T-helper 1 cell (primary cell): ENCODE measurements at regions not wholly inside any gene's neighbourhood (a gene's known extent, or its start where the extent isn't known, plus 50 kb on each side); places are given as distances from the start of the nearest gene placed in this dataset.
"Not testable (repeated sequence)": the region's sequence is repeated elsewhere in the genome, so short reads cannot be mapped to it uniquely, and the experiment has no call there.

Experiments used
- DNase-seq, 5 donors: peaks; one replicate each; pipeline ENCODE4 v3.0.0-alpha.2; 2012 to 2020

DNA sequence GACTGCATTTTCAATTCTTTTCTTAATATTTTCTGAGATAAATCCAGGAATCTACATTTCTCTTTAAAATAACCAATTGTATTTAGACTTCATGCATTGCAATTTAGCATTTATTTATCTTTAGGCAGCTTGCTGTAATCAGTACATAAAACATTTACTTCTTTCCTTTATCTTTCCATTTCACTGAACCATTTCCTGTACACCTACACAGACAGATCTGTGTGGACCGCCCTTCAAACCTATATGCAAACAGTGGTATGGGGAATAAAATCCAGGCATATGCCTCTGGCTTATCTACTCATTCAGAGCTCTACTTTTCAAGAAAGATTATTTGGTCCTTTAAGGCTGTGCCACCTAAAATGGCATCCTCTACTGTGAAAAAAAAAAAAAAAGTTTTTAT, 640.0 kb downstream of the MAT2B start:
- DNase-seq: no peak

DNA sequence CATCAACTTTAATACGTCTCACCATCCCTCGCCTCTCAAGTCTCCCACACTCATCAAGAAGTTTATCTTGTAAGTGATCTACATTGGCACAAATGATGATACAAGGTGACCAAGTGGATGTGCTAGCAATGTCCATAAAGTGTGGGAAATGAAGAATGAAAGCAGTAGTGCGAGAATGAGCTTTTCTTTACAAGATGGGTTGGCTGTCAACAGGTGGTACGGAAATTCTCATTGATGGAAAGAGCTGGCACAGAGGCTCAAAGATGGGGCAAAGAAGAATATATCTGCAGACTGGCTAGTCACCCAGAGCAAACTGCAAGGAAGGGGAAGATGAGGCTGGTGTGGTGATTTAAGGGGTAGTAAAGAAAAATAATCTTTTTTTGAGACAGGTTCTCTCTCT, 640.8 kb downstream of the MAT2B start:
- no peak for DNase-seq

DNA sequence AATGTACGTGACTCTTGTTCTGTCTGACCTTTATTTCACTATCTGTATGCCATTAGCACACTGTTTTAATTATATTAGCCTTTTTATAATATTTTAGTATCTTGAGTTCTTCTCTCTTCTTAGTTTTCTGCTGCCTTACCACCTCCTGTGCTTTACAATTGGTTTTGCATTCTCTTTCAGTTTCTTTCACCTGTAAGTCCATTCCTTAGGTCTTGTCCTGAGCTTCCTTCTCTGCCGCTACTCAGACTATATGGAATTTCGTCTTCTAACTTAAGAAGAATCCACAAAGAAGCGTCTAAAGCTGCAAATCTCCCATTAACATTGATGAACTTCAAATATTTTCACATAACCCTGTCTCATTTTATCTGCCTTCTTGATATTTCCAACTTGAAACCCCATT, 642.9 kb downstream of the MAT2B start:
- no peak for DNase-seq

DNA sequence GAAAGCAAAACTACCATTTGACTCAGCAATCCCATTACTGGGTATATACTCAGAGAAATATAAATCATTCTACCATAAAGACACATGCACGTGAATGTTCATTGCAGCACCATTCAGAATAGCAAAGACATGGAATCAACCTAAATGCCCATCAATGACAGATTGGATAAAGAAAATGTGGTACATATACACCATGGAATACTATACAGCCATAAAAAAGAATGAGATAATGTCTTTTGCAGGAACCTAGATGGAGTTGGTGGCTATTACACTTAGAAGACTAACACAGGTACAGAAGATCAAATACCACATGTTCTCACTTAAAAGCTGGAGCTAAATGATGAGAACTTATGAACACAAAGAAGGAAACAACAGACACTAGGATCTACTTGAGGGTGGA, 647.1 kb downstream of the MAT2B start:
- not testable (repeated sequence) for DNase-seq

DNA sequence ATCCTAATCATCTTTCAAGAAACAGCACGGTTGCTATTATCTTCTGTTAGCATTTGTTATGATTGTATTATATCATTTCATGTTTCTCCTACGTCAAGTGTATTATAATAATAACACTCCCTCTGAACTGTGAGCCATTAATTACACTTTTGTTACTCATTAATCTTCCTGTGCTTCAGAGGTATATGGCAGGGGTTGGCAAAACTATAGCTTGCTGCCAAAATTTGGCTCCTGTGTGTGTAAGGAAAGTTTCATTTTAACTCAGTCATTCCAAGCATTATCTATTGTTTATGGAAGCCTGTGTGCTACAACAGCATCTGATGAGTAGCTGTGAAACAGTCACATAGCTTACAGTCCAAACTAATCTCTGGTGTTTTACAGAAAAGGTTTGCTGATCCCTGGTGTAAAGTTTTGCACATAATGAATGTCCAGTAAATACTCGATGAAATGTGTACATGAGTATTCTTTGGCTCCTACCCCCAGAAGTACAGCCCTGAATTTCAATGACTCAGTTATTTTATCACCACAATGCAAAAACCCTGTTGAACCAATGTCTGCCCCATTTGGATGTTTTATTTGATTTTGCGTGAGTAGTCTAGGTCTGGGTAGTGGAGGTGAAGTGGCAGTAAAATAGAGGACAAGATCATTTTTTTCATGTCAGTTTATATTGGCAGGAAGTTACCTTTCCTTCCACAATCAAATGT, 648.2 kb downstream of the MAT2B start:
- no peak for DNase-seq

DNA sequence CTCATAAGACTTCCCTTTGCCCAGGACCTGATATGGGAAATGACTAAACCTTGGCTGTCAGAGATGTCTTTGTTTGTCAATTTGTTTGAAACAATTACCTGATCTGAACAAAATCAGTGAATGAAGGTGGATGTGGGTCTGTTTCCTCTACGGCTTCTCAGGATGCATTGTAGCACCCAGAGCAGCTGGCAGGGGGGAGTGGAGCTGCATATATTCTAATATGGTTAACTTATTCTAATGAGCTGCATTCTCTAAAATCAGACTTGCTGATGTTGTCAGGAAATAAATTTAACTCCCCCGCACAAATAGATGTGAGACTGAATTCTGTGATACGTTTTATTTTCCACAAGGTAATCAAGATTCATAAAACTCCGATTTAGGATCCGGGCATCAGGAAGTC, 665.4 kb downstream of the MAT2B start:
- DNase-seq: no peak

DNA sequence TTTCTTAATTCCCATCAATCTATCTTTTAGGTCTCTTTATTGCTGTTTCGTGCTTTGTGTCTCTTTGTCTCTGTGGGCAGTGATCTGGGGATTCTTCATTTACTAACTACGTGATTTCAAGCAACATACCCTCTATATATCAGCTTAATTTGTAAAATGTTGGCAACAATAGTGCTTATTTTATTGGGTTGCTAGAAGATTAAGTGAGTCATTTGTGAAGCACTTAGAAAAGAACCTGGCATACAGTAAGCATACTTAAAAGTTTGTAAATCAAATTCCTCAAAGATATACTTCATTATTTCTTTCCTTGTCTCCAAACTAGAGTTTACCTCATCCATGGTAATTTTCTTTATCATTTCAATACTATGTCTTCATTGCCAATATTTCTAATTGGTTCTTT, 669.7 kb downstream of the MAT2B start:
- DNase-seq: no peak

DNA sequence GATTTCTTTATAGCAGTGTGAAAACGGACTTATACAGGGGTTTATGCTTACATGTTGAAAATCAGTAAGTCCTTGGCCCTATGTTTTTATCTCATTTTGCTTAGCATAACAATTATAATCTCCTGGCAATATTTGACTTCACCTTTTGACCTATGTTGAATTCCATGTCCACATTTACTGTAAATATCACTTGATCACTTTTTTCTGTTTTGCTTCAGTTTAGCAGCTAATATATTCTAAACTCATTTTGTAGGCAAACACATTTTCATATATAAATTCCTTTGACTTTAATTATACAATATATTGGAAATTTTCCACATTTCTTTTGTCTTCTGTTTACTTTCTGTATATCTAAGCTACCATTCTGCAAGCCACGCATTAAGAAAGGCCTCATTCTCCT, 674.0 kb downstream of the MAT2B start:
- DNase-seq: no peak

DNA sequence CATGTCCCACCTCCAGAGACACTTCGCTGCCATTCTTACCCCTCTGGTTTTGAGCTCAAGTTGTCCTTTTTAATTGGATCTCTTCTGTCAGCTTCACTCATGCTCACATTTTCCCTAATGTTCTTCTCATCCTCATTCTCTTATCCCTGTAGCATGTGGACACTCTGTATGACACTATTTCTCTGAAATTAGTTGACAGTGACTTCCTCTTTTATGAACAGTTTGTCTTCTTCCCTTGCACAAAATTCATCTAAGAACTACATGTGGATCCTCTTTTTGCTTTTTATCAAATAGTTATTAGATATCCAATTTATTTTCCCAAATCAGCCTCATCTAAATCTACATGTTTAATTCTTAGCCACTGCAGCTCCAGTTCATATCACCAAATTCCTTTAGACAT, 676.2 kb downstream of the MAT2B start:
- DNase-seq: no peak

DNA sequence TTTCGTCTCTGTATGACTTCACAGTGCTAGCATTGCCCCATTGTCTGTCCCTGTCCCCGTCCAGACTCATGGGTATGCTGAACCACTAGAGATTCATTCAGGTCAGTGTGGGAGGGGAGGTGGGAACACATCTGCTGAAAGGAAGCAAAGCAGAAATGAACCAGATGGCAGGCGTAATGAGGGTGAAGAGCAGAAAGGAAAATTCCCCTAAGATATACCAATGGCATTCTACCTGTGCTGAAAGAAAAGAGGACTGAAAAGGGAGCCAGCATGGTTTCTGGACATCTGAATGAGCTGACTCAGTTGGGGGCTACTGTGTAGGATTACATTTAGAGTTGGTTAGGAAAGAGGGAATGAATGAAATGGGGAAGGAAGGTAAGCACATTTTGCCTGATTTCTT, 678.7 kb downstream of the MAT2B start:
- DNase-seq: no peak

DNA sequence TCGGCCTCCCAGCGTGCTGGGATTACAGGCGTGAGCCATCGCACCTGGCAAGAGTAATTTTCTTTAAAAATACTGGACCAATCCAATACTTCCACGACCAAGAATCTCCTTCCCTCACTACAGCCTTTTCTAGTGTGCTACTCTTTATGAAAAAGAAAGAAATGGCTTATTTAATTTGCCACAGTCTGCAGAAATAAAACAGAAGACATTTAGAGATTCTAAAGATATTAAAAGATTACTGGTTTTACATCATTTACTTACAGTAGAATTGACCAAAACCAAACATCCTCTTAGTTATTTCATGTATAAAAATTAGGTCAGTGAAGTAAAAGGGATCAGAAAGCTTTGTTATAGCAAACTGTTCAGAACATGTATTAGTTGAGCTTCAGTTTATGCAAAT, 679.6 kb downstream of the MAT2B start:
- no peak for DNase-seq

DNA sequence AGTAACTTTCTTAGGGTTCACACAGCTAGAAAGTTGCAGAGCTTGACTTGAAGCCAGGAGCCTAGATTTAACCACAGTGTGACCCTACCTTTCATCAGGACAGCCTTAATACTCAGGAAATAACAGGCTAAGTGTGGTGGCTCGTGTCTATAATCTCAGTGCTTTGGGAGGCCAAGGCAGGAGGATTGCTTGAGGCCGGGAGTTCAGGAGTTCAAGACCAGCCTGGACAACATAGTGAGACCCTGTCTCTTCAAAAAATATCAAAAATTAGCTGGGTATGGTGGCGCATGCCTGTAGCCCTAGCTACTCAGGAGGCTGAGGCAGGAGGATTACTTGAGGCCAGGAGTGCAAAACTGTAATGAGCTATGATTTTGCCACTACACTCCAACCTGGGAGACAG, 681.1 kb downstream of the MAT2B start:
- no peak for DNase-seq

DNA sequence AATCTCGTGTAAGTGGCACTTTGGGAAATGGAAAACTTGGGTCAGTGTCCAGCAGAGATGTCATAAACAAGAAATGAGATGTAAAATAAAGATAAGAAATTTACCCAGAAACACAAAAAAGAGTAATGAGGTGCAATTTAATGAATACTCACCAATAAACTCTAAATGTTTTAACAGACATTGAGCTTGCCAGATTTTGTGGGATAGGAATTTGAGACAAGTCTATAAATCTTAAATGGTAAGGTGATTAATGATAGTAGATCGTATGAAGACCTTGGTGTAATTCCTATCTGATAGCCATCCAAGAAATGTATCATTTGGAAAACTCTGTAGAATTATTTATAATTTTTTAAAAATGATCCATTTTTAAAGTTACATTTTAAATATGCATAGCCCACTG, 682.4 kb downstream of the MAT2B start:
- DNase-seq: no peak

DNA sequence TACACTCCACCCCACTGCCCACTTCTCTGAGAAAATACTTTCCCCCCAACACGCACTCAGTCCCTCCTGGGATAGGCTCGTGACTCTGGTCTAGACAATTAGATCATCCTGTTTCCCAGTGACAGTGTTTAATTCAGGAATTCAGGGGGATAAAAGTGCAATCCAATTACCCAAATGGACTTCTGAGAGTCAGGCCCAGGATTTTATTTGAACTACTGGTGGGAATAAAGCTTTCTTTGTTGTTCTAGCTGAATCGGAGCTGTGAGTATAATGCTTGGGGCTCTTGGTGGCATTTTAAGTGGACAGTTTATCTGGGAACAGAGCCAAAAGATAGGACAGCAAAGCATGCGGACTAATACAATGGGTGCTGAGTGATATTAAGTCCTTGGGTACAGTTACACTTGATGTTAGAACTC, 683.3 kb downstream of the MAT2B start:
- DNase-seq: no peak

DNA sequence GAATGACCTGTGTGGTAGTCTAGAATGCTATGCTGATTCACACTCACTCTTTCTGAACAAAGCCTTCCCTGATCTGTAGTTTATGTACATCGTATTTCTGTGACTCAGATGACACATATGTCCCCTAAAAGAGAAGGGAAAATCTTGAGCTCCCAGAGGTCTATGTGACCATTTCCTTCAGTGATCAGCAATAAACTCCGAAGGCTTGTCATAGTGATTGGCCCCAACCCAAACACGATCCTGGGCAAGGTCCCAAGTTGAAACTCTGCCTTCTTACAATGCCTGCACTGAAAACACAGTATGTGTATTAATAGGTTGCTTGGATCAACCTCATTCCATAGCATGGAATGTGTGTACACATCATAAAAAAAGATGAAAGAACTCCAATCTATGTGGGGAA, 685.8 kb downstream of the MAT2B start:
- DNase-seq: no peak

DNA sequence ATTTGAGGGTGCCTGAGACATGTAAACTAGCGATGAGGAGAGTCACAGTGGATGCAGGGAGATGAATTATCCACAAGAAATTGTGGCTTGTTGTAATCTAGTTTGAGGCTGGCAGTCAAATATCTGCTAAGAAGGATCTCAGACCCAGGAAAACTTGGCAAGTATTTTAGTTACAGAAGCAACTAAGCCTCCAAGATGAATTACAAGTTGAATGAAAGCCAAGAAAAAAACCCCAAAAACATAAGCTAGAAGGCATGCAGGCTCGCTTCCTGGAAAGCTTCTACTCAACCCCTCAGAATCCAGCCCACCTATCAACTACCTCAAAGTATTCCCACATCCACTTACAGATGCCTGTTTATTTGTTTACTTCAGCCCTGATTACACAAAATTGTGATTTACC, 696.9 kb downstream of the MAT2B start:
- no peak for DNase-seq

DNA sequence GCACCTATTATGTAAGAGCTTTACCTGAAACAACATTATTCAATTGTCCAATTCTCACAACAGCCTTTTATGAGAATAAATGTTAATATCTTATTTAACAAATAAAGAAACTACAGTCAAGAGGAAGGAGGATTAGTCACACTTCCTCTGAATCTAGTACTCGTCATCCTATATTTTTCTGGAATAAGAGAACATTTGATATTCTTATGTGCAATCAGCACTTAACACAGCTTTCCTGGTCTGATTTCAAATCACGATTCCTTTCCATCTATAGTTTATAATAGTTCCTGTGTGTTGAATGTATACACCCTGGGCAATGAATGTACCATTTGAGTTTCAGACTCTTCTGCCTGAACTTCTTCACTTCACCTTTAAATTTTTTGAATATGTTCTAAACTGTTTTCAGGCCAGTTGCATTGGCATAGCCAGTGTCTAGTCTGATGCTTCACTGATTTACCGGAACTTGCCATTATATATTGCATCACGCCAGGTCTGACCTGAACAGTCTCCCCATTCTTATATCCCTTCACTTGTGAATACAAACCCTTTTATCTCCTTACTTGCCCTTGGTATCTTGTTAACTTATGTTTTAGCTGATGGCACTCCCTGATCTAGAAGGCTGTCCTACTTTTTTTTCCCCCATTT, 698.3 kb downstream of the MAT2B start:
- no peak for DNase-seq

DNA sequence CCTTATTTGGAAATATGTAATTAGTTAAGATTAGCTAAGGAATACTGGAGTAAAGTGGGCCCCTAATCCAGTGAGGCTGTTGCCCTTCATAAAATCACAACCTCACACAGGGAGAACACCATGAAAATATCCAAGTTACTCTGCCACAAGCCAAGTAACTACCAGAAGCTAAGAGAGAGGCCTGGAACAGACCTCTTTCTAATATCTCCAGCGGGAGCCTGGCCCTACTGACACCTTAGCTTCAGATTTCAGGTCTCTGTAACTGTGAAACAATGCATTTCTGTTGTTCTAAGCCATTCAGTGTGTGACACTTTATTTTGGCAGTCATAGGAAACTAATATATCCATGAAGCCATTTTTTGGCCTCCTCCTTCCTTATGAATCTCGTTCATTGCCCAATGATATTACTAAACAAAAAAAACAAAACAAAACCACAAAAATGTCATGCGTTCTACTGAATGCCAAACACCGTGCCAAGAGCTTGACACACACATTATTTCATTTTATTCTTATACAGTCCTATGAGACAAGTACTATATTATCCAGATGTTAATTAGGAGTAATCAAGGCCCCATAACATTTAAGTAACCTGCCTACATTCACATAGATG, 699.0 kb downstream of the MAT2B start:
- DNase-seq: no peak

DNA sequence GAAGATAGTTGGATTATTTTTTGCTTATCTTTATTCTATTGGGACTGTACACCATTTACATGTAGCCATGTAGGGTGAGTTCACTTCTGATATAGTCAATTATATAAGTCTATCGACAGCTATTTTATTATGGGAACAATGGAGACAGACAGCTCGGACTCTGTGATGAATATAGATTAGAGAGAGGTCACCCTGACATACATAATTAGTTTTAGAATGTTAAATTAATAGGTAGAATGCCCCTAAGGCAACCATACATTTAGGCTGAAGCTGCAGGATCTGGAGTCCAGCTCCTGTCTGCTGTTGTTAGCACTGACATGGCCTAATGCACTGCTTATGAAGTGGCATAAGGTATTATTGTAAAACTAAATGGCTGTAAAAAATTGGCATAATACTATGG, 700.8 kb downstream of the MAT2B start:
- DNase-seq: no peak

DNA sequence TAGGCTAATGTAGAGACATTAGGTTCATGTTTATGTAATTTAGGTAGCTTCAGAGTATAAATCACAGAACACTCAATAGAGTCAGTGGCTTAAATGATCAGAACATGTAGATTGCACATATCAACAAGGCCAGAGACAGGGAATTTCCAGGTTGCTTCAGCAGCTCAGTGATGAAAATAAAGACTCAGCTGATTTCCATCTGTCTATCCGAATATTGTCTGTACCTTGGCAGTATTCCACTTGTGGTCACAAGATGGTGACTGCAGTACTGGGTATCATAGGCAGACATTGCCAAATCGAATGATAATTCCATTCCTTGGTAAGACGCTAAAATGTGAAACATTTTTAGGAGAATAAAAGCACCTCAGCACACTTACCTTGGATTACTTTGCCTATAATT, 702.2 kb downstream of the MAT2B start:
- no peak for DNase-seq

DNA sequence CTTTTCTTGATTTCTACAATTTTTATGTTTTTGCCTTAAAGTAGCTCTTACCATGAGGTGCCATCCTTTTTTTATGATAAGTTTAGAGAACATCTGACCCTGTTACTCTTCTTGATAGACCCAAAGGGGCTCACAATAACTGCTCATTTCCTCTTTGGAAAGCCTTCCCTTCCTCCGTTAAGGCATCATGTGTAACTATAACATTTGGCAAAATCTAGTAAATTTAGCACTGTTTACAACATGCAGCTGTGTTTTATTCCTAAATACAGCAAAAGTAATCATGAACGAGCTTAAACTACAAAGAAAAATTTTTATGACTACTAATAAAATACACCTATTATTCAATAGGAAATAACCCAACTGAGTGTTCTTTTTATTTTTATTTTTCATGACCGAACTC, 705.1 kb downstream of the MAT2B start:
- DNase-seq: no peak

DNA sequence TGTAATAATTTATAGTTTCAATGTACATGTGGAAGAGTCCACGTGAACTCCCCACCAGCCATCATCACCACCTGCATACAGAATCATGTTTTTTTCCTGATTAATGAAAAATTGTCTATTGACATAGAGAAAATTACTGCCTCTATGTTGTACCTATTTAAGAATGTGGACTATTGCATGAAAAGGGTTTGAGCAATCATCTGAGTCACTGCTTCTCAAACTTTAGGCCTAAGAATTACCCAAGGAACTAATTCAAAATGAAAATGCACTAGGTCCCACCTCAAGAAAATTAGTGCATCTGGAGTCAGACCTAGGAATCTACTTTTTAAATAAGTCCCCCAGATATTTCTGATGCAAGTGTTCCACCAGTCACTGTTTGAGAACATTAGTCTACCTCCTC, 709.3 kb downstream of the MAT2B start:
- DNase-seq: no peak

DNA sequence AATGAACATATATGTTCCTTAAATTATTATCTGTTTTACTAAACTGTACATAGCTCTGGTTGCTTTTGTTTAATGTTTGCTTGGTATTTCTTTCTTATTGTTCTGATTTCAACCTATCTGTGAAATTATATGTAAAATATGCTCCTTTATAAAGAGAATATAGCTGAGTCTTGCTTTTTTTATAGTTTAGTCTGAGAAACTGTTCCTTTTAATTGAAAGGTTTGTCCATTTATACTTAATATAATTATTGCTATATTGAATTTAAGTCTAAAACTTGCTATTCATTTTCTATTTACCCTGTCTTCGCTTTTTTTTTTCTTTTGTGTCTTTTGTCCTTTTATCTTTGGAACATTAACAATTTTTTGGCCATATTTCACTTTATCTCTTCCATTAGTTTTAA, 712.0 kb downstream of the MAT2B start:
- no peak for DNase-seq

DNA sequence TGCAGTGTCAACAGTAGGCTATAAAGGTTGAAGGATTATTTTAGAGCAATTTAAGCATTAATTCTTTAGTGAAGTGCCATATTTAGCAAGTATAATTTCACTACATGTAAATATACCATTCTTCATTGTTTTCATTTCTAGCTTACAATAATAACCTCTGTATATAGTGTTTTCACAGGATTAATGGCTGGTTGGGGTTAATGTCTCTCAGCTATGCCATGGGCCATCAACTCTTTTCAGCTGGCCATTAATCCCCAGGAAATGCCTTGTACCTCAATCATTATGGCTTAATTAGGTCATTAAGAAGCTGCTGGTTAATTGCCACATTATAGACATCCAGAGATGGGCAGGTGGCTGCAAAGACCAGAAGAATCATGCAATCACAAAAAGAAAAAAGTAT, 715.1 kb downstream of the MAT2B start:
- DNase-seq: no peak

DNA sequence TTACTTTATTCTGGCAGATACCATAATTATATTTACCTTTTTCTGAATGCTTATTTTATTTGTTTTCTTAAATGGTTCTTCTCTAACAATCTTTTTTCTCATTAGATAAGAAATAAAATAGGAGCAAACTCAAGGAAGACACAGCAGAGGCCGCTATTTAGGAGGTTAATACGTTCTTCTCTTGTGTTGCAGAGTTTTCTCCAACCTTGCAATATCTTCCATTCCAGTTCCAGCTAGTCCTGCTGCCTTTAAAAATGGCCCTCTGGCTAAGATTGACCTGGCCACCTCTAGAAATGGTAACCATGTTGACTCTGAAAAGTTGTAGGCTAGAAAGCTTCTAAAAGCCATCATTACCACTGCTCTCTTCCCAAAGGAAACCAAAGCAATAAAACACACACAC, 718.8 kb downstream of the MAT2B start:
- no peak for DNase-seq
